GM03348 (cell line): ENCODE measurements at regions not wholly inside any gene's neighbourhood (a gene's known extent, or its start where the extent isn't known, plus 50 kb on each side); places are given as distances from the start of the nearest gene placed in this dataset.
"Not testable (repeated sequence)": the region's sequence is repeated elsewhere in the genome, so short reads cannot be mapped to it uniquely, and the experiment has no call there.

Experiments used
- DNase-seq: peaks from one replicate; pipeline ENCODE4 v3.0.0; 2012; ENCODE audit warnings: low spot score

DNA sequence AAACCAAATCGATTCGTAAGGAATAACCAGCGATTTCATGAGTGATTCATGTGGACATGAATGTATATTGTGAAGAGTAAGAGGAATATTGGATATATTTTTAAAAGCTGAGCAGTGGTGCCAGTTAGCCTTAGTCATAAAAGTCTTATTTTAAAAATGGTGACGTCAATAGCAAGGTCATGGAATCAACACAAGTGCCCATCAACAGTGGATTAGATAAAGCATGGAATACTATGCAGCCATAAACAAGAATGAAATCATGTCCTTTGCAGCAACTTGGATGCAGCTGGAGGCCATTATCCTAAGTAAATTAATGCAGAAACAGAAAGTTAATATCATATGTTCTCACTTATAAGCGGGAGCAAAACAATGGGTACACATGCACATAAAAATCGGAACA, 89.0 kb upstream of the STOX2 start:
- DNase-seq, result no peak

DNA sequence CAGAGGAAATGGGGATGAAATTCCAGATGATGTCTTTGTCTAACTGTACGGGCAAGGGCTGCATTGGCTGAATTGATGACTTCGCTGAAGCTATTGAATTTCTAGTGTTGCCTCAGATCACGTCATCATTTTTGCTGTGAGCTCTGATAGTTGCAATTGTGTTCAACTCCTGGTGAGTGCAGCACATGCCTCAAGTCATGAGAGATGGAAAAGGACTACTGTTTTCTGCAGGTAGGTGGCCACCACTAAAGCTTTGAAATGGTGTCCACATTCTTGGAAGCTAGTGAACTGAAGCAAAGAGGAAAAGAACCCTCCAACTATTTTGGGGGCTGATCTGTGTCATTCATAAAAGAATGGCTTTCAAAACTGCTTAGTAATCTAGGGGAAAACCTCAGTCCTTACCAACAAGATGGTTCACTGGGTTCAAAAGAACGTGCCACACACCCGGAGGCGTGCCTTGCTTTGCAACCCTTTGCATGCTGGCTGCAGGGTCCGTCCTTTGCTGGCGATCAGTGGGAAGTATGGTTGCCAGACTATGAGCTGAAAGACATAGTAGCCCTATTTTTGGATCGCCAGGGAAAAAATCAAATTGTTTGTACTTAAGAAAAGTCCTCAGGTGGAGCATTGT, 88.1 kb upstream of the STOX2 start:
- DNase-seq, result no peak

DNA sequence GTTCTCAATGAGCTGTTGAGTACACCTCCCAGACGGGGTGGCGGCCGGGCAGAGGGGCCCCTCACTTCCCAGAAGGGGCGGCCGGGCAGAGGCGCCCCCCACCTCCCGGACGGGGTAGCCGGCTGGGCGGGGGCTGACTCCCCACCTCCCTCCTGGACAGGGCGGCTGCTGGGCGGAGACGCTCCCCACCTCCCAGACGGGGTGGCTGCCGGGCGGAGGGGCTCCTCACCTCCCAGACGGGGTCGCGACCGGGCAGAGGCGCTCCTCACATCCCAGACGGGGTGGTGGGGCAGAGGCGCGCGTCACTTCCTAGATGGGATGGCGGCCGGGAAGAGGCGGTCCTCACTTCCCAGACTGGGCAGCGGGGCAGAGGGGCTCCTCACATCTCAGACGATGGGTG, 86.5 kb upstream of the STOX2 start:
- DNase-seq, result not testable (repeated sequence)

DNA sequence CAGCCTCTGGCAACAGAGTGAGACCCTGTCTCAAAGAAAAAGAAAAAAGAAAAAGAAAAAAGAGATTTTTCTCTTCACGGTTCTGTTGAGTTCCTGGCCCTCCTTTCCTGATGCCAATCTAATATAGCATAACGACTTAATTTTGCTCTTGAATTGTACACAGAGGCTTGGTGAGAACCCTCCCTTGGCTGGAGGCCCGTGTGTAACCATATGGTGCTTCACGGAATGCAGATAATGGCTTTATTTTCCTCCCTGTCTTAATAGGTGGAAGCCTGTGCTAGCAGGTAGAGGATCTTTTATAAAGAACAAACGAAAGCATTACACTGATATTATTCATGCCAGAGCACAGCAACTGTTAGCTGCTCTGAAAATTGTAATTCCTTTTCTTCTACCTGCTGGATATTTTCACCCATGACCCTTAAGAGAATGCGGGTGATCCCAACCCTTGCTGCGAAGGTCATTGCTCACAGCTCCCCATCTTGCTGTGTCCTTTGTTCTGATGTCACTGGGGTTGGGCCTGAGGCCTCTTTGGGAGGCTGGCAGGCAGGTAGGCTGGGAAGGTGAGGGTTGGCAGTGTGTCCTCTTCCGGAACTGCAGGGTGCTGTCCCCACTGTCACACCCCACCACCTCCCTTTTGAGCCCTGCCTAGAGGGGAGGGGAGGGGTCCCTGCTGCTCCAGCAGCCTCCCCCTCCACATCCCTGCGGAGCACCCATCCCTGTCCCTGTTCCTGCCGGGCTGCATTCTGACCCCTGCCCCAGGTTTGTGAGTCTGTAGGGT, 83.8 kb upstream of the STOX2 start:
- DNase-seq, result no peak

DNA sequence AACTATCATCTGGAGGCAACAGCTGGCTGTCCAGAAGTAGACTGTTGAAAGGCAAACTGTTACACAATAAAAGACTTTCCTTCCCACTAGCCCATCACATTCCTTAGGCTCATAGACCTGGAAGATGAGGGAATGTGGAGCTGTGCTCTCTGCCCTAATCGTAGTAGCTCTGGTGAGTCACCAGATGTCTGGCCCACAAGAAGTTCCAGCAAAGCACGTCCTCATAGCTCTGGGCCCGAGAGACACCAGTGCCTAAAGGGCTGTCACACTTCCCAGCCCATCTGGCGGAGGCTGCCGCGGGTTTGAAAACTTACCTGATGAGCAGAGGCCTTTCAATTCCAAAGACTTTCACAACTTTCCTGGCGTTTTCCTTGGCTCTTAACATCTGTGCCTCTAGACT, 81.7 kb upstream of the STOX2 start:
- DNase-seq, result peak; percentile 72

DNA sequence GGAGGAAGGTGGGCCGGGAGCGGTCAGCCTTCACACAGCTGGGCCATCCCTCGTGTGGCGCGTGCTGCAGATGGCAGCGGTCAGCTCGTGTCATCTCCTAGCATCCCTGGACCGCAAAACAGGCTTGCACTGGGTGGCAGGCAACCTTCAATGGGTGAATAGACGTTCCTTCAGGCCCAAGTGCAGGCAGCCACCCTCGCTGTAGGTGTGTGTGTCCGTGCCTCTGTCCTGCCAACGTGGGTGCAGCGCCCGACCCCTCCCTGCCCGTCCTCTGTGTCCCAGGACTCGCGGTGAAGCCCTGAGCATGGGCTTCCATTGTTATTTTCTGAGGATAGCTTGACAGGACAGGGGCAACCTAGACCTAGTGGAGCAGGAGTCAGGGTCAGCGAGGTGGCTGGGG, 79.8 kb upstream of the STOX2 start:
- no peak for DNase-seq

DNA sequence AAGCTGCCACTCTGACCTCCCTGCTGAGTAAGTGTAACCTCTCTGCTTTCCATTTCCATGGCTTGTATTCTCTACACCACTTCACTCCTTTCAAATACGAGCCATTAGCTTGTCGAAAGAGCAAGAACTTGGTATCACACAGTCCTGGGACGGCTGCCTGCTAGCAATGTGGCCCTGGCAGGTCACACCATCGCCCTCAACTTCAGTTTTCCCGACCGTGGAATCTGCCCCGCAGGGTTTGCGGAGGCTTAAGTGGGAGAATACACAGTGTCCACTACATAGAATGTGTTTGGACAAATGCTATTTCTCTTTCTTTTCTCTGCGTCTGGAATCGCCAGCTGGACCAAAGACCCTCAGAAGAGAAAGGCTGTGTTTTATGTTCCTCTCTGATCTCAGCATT, 78.6 kb upstream of the STOX2 start:
- no peak for DNase-seq

DNA sequence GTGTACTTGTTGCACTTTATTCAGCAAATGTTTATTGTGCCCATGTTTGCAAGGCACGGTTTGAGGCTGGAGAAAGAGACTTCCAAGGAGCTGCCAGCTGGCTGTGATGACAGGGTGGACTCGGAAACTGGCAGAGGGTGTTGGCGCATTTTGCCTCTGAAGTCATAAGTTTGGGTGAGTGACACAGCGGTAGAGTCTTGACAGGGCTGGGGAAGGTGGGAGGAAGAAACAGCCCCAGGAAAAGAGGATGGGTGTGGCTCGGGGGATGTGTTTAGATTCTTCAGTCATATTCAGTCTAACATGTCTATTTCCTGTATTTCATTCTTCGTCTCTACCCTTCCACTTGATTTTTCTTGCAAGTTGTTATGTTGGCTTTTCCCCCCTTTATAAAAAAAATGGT, 77.0 kb upstream of the STOX2 start:
- DNase-seq, result no peak

DNA sequence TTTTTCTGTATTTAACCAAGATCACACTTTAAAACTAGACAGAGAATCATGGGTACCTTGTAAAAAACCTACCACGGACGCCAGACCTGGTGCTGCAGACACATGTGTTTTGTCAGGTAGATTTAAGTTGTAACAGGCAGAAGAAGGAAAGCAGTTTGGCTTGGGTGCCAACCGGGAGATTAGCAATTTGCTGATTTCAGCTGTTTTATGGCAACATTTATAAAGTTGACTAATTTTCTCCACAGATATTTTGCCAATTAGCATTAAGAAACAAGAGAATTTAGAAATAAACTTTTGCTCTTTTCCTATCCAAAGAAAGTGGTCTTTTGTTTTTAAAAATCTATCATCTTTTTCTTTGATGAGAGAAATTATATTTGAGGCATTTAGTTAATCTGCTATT, 76.3 kb upstream of the STOX2 start:
- no peak for DNase-seq

DNA sequence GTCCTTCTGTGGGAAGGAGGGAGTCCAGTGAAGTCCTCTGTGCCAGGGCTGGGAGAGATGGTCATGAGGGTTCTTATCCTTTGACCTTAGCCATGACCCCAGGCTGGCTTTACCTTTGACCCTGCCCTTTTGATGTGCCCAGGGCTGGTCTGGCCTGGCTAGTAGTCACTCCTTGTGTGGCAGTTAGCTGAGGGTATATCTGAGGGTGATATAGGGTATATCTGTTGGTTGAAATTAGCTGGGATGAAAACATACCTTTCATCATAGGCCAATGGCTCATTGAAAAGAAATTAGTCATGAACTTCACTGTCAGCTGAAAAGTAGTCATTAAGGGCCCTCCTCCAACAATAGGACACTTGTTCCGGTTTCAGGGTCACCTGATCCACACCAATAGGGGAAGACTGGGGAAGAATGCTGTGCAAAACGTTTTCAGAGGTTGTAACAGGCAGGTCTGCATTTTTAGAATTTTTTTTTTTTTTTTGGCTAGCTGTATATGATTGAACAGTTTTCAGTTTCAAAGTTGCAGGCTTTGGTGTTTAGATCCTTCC, 74.6 kb upstream of the STOX2 start:
- no peak for DNase-seq

DNA sequence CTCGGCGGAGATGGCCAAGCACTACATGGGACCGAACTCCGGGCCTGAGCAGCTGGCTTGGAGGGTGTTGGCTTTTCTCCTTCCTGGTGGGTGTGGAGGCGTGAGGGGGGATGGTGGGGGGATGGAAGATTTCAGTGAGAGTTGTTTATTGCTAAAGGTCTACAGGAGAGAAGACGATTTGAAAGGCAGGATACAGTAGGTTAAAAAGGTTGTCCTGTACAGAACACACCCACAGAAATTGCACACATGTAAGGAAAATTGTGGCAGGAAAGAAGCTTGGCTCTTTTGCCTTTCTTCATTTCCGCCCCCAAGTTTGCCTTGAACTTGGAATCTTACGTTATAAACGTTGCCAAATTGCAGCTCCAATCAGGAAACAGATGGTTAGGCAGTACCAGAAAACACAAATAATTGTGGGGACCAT, 74.1 kb upstream of the STOX2 start:
- DNase-seq, result no peak

DNA sequence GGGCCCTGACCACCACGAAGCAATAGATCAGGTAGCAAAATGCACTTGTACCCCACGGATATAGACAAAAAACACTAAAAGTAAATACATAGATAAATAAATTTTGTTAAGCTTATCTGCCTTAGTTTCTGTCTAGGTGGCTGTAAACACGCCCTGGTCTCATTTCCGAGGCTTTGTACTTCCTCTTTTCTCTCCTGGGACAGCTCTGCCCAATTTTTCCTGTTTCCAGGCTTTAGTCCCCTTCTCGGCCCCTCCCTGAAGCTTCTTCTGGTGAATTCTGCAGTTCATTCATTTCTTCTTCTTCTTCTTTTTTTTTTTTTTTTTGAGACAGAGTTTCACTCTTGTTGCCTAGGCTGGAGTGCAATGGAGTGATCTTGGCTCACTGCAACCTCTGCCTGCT, 73.4 kb upstream of the STOX2 start:
- no peak for DNase-seq

DNA sequence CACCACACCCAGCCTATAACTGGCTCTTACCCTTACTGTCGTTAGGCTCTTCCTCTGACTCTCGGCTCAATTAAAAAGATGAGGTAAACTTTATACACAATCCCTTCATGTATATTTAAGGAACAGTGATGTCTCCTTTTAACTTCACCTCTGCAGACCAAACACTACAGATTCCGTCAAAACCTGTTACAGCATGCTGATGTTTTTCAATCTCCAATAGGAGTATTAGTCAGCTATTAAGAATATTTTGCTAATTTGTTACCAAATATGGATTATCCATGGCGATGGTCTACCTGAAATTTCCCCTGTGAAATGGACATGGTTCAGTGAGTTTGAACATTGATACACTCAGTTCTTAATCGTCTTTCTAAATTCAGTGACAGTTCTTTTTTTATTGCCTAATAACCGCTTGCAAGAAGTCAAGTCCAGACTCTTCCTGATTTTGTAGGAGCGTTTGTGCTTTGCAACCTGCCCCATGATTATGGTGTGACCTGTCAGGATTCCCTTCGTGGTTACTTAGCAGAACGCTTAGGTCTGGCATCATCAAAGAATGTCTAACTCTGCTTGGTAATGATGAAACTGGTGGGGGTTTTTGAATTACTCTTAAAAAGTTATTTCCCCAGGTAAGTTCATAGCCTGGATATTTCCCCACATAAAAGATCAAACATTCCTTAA, 72.2 kb upstream of the STOX2 start:
- no peak for DNase-seq

DNA sequence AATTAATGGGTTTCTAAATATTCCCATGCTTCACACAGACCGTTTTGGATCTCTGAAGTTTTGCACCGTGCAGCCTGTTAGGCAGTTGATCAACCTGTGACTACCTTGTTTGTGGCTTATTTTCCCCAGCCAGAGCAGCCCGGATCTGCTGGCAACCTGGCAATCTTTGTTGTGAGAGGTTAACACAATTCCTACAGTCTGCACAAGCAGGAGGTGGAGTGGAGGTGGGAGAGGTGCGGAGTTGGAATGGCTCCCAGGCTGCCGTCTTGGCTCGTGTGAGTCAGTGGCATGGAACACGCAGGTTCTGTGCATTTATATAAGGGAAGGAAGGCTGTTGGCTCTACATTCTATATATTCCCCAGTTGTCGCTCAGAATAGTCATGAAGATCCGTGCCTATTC, 70.9 kb upstream of the STOX2 start:
- DNase-seq, result no peak

DNA sequence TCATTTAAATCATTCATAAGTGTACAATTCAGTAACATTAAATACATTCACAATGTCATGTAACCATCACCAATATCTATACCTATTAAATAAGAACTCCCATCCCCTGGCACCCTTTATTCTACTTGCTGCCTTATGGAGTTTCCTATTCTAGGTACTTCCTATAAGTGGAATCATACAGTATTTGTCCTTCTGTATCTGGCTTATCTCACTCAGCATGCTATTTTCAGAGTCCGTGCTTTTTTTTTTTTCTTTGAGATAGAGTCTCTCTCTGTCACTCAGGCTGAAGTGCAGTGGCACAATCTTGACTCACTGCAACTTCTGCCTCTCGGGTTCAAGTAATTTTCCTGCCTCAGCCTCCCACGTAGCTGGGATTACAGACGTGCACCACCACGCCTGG, 67.9 kb upstream of the STOX2 start:
- DNase-seq, result no peak

DNA sequence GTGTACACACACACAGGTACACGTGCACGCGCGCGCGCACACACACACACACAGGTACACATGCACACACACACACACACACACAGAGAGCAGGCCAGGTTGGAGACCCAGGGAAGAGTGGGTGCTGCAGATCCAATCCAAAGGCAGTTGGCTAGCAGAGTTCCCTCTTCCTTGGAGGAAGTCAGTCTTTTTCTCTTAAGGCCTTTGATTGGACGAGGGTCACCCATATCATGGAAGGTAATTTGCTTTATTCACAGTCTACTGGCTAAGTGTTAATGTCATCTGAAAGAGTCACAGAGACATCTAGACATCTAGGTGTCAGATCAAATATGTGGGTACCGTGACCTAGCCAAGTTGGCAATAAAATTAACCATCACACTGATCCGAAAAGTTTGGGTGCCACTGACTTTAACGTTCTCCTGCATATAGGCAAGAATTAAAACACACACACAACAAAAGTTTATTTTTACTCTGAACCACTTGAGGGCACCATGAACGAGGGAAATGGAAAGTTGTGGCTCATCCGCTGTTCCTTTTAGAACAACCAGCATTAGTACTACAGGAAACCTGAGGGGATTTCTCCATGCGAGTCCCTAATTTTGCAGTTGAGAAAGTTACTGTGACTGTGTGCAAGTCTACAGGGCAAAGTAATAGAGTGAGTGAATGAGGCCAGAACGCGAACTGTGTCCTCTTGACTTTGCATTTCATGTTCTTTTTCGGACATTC, 66.0 kb upstream of the STOX2 start:
- peak; percentile 21 for DNase-seq

DNA sequence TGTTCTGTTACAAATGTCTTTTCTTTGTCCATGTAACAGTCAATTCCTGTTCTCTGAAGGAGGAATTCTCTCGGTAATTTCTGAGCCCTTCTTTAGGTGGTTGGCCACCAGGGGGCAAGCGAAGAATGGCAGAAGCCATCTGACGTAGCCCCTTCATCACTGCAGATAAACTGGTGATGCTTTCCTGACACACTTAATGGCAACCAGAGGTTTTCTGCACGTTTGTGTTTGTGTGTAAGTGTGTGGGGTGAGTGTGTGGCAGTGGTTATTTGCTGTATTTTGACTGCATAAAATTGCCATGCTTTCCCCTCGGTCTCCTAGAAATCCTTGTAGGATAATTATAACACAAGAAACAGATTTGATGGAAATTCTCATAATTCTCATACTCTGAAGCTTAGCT, 64.8 kb upstream of the STOX2 start:
- peak; percentile 81 for DNase-seq

DNA sequence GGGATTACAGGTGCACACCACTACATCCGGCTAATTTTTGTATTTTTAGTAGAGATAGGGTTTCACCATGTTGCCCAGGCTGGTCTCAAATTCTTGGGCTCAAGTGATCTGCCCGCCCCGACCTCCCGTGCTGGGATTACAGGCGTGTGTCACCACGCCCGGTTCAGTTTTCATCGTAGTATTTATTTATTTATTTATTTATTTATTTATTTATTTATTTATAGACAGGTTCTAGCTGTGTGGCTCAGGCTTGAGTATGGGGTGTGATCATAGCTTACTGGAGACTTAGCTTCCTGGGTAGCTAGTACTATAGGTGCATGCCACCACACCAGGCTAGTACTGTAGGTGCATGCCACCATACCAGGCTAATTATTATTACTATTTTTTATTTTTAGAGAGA, 64.1 kb upstream of the STOX2 start:
- DNase-seq, result no peak

DNA sequence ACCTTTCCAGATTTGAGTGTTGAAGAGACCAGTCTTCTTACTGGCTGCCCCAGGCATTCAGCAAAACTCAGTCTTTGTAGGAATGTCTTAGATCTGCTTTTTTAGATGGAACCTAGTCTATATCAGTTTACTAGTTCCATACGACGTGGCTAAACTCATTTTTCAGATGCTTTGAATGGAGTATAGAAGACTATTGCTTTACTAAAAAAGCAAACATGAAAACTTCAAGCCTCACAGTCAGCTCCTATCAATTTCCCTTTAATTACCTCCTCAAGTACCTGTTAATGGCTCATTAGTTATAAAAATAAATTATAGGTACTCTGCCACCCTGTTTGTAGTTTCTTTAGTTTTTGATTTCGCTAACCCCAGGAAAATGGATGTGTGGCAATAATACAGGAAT, 63.0 kb upstream of the STOX2 start:
- DNase-seq, result no peak

DNA sequence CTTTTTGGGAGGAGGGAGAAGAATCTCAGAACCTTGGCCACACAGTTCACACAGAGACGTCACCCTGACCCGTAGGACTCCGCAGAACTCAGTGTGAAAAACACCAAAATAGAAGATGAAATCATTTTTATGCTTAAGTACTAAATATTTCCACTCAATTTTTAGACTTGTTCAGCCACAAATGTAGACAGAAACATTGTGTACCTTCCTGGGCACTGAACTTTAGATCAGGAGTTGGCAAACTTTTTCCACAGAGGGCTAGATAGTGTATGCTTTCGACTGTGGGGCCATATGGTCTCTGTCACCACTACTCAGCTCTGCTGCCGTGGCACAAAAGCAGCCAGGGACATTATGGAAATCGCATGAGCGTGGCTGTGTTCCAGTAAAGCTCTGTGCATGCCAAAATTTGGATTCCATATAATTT, 61.8 kb upstream of the STOX2 start:
- DNase-seq, result no peak

DNA sequence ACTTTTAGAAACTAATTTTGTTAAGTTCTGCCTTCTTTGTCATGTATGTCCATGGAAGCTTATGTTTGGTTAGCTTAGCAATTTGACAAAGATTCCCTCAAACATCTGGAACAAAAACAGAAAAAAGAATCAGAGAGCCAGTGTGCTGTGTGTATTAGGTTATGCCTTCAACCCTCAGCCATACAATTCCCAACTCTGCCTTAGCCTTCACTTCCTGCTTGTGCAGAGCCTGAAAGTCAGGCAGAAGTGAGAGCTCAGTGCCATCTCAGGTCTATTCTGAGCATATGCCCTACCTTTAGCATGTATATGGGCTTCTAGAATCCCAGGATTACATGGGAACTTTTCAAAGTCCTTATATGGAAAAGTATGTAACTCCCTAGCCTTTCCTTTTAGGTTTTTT, 58.2 kb upstream of the STOX2 start:
- no peak for DNase-seq

DNA sequence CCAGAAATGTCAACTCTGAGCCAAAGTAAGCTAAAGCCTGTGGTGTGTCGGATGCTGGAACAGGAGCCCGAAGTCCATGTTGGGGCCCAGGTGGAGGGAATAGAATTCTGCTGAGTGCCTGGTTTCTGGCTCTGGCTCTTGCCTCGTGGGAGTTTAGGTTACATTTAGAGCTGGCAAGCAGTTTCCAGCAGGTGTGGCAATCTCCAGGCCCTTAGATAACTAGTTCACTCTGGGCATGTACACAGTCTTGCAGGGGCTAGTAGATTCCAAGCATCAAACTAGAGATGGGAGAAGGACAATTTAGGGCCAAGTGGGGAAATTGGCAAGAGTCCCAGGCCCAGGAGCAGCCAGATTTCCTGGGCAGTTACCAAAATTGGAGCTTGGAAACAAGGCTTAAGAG, 56.3 kb upstream of the STOX2 start:
- no peak for DNase-seq
